GM12891 (cell line): ENCODE measurements at regions not wholly inside any gene's neighbourhood (a gene's known extent, or its start where the extent isn't known, plus 50 kb on each side); places are given as distances from the start of the nearest gene placed in this dataset.

Source experiments
- PAX5 ChIP-seq: IDR thresholded peaks from 2 replicates; pipeline ENCODE4 v1.6.1; 2011; ENCODE audit warnings: low read length, moderate library complexity, mild to moderate bottlenecking; ENCODE audit not compliant: insufficient read depth, severe bottlenecking
- POLR2A ChIP-seq: IDR thresholded peaks from 2 replicates; pipeline ENCODE4 v1.6.1; 2011; ENCODE audit warnings: low read depth, low read length, control low read depth
- POLR2AphosphoS5 ChIP-seq: IDR thresholded peaks from 2 replicates; pipeline ENCODE4 v1.6.1; 2011; ENCODE audit warnings: low read depth, low read length, control low read depth
- SPI1 ChIP-seq: IDR thresholded peaks from 2 replicates; pipeline ENCODE4 v1.6.1; 2011; ENCODE audit warnings: low read depth, low read length, control low read depth

DNA sequence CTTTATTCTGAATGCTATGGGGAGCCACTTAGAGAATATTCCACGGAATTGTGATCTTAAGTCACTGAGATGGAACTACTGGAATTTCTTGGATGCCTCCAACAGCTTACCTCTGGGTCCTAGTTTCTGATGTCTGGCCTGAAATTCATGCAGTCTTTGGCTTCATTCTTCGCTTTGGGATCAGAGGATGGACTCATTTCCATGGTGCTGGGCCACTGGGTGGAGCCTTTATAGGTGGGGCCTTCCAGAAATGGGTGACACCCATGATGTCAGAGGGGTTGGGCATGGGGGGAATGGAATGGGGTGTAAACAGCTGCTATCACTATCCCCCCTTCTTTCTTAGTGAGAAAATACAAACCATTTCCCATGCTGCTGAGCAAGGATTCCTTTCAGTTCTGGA, 73.7 kb upstream of the FGGY start:
- no peak for TF ChIP-seq POLR2A
- no peak for TF ChIP-seq PAX5
- TF ChIP-seq SPI1, result no peak
- TF ChIP-seq POLR2AphosphoS5, result no peak
